NCI-H2029 treated with DMSO at 0.1 percent for 48 hours (cell line): ENCODE measurements at regions not wholly inside any gene's neighbourhood (a gene's known extent, or its start where the extent isn't known, plus 50 kb on each side); places are given as distances from the start of the nearest gene placed in this dataset.
"Not testable (repeated sequence)": the region's sequence is repeated elsewhere in the genome, so short reads cannot be mapped to it uniquely, and the experiment has no call there.

Experiments used
- DNase-seq: peaks from one replicate; lab custom pipeline; 2025; lab: John Stamatoyannopoulos, UW

DNA sequence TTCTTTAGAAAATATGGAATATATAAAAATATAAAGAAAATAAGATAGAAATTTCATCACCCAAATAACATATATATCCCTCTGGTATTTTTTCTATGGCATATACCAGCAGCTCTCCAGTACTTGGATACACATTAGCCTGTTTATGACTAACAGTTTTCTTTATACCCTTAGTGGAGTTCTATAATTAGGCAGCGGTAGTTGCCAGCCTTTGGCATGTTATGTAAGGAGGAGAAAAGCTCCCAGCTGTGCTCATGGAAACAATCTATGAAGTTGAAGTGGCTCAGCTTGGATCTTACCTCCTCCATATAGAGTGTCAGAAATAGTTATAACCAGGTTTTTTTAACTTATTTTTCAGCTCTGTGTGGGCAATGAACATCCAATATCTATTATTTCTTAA is 1636.8 kb downstream of the AMY1C start:
- DNase-seq, result no peak

DNA sequence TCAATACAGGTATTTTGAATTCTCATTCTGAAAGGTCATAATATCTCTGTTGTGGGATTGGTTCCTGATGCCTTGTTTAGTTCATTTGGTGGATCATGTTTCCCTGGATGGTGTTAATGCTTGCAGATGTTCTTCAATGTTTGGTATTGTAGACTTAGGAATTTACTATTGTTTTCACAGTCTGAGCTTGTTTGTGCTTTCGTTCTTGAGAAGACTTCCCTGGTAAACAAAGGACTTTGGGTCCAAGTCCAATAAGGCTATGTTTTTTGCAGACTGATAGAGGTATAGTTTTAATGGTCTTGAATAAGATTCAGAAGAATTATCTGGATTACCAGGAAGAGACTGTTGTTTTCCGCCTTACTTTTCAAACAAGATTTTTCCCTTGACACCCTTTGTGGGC is 1646.3 kb downstream of the AMY1C start:
- no peak for DNase-seq

DNA sequence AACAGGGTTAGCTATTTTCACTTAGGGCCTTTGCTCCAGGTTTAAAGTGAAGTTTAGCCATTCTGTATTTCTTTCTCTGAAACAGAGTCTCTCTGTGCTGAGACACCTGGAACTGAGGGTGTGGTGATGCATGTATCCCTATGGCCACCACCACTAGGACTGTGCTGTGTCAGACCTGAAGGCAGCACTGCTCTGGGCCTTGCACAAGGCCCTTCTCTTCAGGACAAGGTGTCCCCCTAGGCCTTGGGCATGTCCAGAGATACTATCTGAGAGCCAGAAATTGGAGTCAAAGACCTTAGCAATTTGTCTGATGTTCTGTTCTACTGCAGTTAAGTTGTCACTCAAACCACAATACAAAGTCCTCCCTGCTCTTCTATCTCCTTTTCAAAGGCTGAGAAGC is 1649.2 kb downstream of the AMY1C start:
- DNase-seq, result no peak

GRCh38 chr1:105399716-105400115 is 1650.0 kb downstream of the AMY1C start:
- no peak for DNase-seq

DNA sequence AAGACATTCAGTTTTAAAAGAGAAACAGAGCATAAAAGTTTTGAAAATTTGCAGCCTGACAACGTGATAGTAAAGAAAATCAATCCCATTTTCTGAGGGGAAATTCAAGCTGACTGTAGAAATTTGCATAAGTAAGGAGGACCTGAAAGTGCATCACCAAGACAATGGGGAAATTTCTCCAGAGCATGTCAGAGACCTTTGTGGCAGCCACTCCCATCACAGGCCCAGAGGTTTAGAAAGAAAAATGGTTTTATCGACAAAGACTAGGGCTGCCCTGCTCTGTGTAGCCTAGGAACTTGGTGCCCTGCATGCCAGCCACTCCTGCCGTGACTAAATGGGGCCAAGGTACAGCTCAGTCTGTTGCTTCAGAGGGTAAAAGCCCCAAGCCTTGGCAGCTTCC is 1640.2 kb upstream of the PRMT6 start:
- DNase-seq, result no peak

GRCh38 chr1:105419030-105419429 is 1637.4 kb upstream of the PRMT6 start:
- peak; percentile 8 for DNase-seq

DNA sequence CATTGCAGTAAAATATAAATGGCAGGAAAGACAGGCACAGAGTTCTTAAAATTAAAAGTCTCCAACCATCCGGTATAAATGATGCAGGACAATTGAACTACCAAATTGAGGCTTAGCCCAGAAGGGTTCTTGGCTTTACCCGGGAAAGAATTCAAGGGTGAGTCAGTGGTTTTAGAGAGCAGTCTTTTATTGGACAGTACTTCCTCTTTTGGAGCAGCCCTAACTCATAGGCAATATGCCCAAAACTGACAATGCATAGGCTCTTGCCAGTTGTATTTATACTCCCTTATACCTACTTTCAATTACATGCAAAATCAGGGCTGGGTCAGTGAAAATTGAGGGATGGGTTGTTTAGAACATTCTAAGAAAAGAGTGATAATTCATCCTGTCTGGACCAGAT is 1628.9 kb upstream of the PRMT6 start:
- DNase-seq, result no peak

GRCh38 chr1:105436589-105437259 is 1619.8 kb upstream of the PRMT6 start:
- no peak for DNase-seq

DNA sequence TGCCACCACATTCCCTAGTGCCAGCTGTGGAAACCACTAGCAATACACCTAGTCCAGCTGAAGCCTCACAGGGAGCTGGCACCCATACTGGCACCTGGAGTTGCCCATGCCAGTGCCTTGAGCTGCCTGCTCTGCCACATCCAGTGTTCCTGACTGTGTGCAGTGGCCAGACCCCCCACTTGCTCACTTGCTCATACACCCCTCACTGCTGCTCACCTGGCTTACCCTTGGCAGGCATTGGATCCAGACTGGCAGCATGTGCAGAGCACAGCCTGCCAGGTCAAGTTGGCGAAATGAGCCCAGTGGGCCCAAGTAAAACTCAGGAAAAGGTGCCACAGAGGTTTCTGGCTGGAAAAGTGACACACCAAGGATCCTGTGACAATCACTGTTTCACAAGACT is 1618.6 kb upstream of the PRMT6 start:
- DNase-seq, result no peak

- no peak for DNase-seq
Measured at GRCh38 chr1:105442901-105443300, 1613.6 kb upstream of the PRMT6 start.

DNA sequence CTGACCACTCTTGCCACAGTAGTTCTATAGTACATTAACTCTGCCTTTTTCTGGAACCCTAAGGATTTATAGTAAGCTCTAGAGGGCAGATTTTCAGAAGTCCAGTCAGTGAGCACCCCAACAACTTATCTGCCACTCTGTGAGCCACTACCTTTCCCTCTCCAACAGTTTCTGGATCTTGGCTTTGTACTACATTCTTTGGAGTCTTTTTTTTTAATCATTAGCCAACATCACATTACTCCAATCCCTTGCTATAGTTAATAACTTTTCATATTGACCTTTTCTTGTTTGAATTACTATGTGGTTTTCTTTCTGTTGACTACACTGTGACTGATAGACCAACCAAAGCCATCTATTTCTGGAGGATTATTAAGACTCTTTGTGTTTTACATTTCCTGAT is 1596.7 kb upstream of the PRMT6 start:
- no peak for DNase-seq

- no peak for DNase-seq
Measured at GRCh38 chr1:105462308-105462707, 1594.2 kb upstream of the PRMT6 start.

DNA sequence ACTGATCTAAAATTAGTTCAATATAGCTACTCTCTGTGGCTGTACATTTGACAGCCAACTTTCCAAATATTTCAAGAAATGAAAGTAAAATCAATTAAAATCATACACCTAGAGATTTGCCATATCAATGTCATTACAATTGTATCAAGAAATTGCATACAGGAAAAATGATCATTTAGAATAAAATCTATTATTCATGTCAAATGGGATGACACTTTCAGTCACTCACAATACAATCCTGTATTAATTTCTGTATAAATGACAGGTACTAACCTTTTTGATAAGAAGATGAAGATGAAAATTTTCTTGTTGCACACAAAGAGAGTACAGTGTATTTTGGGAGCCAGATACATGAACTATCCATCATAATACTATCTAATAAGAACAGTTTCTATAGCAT is 1588.9 kb upstream of the PRMT6 start:
- DNase-seq, result no peak

DNA sequence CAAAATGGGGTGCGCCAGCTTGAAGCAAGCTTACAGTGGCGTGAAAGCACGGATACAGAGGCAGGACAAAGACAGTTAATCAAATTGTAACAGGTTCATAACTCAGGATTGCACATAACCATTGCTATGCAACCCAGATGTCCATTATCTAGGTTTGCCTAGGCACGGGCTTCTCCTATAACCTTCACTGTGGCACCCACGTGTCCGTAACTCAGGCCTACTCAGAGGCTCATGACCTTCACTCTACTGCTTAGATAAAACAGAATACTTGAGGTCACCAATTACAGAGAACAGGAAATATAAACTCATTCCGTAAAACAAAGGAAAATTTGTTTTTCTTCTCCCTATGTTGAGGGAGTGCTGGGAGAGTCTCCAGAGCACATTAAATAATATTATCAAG is 1585.9 kb upstream of the PRMT6 start:
- not testable (repeated sequence) for DNase-seq

DNA sequence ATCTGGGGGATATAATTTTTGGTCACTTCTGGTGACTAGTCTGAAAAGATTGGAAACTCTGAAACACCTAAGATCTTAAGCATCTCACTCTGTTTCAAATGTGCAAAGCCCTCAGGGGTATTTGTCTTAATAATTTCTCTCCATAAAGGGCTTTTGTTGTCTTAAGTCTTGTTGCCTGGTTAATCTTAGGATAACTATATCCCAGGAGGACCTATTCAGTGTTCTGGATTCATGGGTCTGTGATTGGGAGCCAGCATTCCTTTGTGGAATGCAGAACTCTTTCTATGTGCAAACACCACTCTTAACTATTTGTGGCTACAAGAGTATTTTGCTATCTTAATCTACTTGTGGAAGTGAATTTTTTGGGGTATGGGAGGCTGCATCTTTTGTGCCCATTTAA is 1573.0 kb upstream of the PRMT6 start:
- DNase-seq, result no peak

DNA sequence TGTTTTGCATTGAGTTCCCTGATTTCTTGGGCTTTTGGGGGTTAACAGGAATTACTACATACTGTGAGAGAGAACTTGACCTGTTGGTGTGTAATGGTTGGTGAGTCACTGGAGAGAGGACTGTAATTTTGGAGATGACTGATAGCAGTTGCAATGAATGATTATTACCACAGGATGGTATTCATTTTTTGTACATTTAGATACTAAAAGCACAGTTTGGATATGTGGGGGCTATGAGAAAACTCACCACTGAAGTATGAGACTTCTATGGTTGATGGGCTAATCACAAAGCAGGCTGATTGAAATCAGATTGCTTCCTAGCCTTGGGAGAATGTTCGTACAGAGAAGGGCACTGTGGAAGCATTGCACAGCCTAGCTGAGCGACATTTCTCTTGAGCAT is 1571.3 kb upstream of the PRMT6 start:
- DNase-seq, result no peak

DNA sequence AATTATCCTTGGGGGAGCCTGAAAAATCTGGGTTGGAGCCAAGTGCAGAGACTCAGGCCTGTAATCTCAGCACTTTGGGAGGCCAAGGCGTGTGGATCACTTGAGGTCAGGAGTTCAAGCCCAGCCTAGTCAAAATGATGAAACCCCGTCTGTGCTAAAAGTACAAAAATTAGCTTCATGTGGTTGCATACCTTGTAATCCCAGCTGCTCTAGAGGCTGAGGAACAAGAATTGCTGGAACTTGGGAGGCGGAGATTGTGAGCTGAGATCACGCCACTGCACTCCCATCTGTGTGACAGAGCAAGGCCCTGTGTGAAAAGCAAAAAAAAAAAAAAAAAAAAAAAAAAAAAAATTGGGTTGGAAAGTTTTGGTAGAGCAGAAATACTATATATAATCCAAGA is 1563.6 kb upstream of the PRMT6 start:
- no peak for DNase-seq

GRCh38 chr1:105516068-105516467 is 1540.4 kb upstream of the PRMT6 start:
- no peak for DNase-seq

DNA sequence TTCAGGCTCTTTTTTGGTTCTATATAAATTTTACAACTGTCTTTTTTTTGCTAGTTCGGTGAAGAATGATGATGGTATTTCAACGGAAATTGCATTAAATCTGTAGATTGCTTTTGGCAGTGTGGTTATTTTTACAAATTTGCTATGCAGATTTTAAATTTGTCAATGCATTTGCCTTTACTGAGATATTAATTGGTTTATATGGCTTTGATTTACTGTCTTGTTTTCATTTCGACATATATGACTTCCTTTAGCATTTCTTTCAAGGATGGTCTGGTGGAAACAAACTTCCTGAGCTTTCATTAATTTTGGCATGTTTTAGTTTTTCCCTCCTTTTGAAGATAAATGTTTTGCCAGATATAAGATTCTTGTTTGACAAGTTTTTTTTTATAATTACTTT is 1522.5 kb upstream of the PRMT6 start:
- DNase-seq, result no peak

DNA sequence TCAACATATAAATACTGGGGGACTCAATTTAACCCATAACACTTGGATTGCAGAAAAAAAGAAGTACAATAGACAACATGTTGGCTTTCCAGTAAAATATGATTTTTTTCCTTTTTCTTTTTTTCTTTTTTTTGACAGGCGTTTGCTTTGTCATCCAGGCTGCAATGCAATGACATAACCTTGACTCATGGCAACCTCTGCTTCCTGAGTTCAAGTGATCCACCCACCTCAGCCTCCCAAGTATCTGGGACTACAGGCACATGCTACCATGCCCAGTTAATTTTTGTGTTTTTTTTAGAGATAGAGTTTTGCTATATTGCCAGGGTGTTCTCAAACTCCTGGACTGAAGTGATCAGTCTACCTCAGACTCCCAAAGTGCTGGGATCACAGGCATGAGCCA is 1512.0 kb upstream of the PRMT6 start:
- no peak for DNase-seq

- no peak for DNase-seq
Measured at GRCh38 chr1:105556266-105556665, 1500.2 kb upstream of the PRMT6 start.

GRCh38 chr1:105558023-105558422 is 1498.5 kb upstream of the PRMT6 start:
- no peak for DNase-seq

GRCh38 chr1:105565006-105565405 is 1491.5 kb upstream of the PRMT6 start:
- DNase-seq, result no peak

- DNase-seq, result no peak
Measured at GRCh38 chr1:105585791-105586190, 1470.7 kb upstream of the PRMT6 start.

GRCh38 chr1:105591681-105592080 is 1464.8 kb upstream of the PRMT6 start:
- DNase-seq, result peak; percentile 5
